Thyroid gland (tissue), 4 donors: ENCODE measurements at regions not wholly inside any gene's neighbourhood (a gene's known extent, or its start where the extent isn't known, plus 50 kb on each side); places are given as distances from the start of the nearest gene placed in this dataset.

Source experiments
- DNase-seq, 2 donors: peaks; one replicate each; pipeline ENCODE4 v3.0.0-alpha.2; 2019
- H3K27ac ChIP-seq, 3 donors: fragments of 200-600 bp; sonication (generic); 1 replicate in 2 of 3; 2 replicates in 1 of 3; pipeline ENCODE4 v1.5.1; 2016 to 2019; ENCODE audit warnings: mild to moderate bottlenecking in 1 of 3, moderate library complexity in 1 of 3
- H3K27me3 ChIP-seq: fragments of 200-600 bp; sonication (generic); one replicate; pipeline ENCODE4 v1.5.1; 2019
- H3K36me3 ChIP-seq, 2 donors: fragments of 200-600 bp; sonication (generic); one replicate each; pipeline ENCODE4 v1.5.1; 2016 to 2019
- H3K4me1 ChIP-seq, 2 donors: fragments of 200-600 bp; sonication (generic); one replicate each; pipeline ENCODE4 v1.5.1; 2017 to 2019
- H3K4me3 ChIP-seq, 3 donors: fragments of 200-600 bp; sonication (generic); replicated peaks in 1 of 3; 1 replicate in 2 of 3; 2 replicates in 1 of 3; pipeline ENCODE4 v1.5.1; 2016; ENCODE audit warnings: mild to moderate bottlenecking in 1 of 3
- H3K9me3 ChIP-seq: fragments of 200-600 bp; sonication (generic); one replicate; pipeline ENCODE4 v1.5.1; 2017
- CTCF ChIP-seq, 6 experiments: fragments of 200-600 bp in 3 of 6; fragments of 450-650 bp in 3 of 6; sonication (generic) in 3 of 6; IDR thresholded peaks; one replicate each; pipeline ENCODE4 v1.5.1; 2016 to 2019; ENCODE audit warnings: antibody characterized with exemption in 6 of 6, mild to moderate bottlenecking in 2 of 6, inconsistent platforms in 1 of 6, moderate library complexity in 1 of 6
- POLR2A ChIP-seq, 2 donors: fragments of 450-650 bp; IDR thresholded peaks; one replicate each; pipeline ENCODE4 v1.6.1; 2017; ENCODE audit warnings: antibody characterized with exemption in 2 of 2, mild to moderate bottlenecking in 2 of 2, moderate library complexity in 1 of 2
- WGBS, 2 donors: methylation state at CpG; one replicate each; pipeline ENCODE4 v1.1.5; 2017; 5-methylcytosine and 5-hydroxymethylcytosine counted together
- intact Hi-C: fragments of 100-400 bp; cut with DNase I; formaldehyde crosslinking; loops from one replicate; pipeline ENCODE4 v1.15.1; 2023

GRCh38 chr7:118350260-118350659, 125.8 kb downstream of the ANKRD7 start:
- H3K4me1 ChIP-seq = no peaks in the 10 kb centered on the region
- no peaks in the 10 kb centered on the region for H3K27me3 ChIP-seq
- H3K36me3 ChIP-seq = no peaks in the 10 kb centered on the region
- no peak overlapping the region for H3K4me3 ChIP-seq
- H3K9me3 ChIP-seq = no peaks in the 10 kb centered on the region
- DNase-seq = no peak
- TF ChIP-seq POLR2A (IDR thresholded peaks at IDR 0.05) = no peak
- TF ChIP-seq CTCF (IDR thresholded peaks at IDR 0.05) = no peak
- no peak overlapping the region for H3K27ac ChIP-seq
- intact Hi-C loops = no loop called here
- WGBS, 2 donors = 78 to 93% methylated on average over 1 of the region's 1 CpG

- no peak overlapping the region for H3K4me3 ChIP-seq
- H3K36me3 ChIP-seq = no peaks in the 10 kb centered on the region
- H3K4me1 ChIP-seq = no peaks in the 10 kb centered on the region
- no peaks in the 10 kb centered on the region for H3K27me3 ChIP-seq
- no peaks in the 10 kb centered on the region for H3K9me3 ChIP-seq
- 69 to 75% methylated on average over 3 of the region's 3 CpGs for WGBS, 2 donors
- H3K27ac ChIP-seq = no peak overlapping the region
- DNase-seq = no peak
- TF ChIP-seq CTCF (IDR thresholded peaks at IDR 0.05) (no peak), POLR2A (IDR thresholded peaks at IDR 0.05) (no peak)
- intact Hi-C loops = no loop called here
These were observed 128.5 kb downstream of the ANKRD7 start for GRCh38 chr7:118352867-118353453.

GRCh38 chr7:118366363-118366762, 141.9 kb downstream of the ANKRD7 start:
- Histone ChIP-seq H3K9me3 (no peaks in the 10 kb centered on the region), H3K27ac (no peak overlapping the region), H3K36me3 (no peaks in the 10 kb centered on the region), H3K4me3 (no peak overlapping the region), H3K4me1 (no peaks in the 10 kb centered on the region), H3K27me3 (no peaks in the 10 kb centered on the region)
- TF ChIP-seq CTCF (IDR thresholded peaks at IDR 0.05) = no peak
- TF ChIP-seq POLR2A (IDR thresholded peaks at IDR 0.05) = no peak
- DNase-seq = no peak
- 74 to 81% methylated on average over 5 of the region's 5 CpGs for whole genome bisulfite sequencing, 2 donors
- intact Hi-C loops = no loop called here

GRCh38 chr7:118368958-118369357, 144.5 kb downstream of the ANKRD7 start:
- H3K27me3 ChIP-seq = no peaks in the 10 kb centered on the region
- no peaks in the 10 kb centered on the region for H3K9me3 ChIP-seq
- DNase-seq = no peak
- no peaks in the 10 kb centered on the region for H3K36me3 ChIP-seq
- H3K27ac ChIP-seq = no peak overlapping the region
- no peak overlapping the region for H3K4me3 ChIP-seq
- no peaks in the 10 kb centered on the region for H3K4me1 ChIP-seq
- TF ChIP-seq POLR2A (IDR thresholded peaks at IDR 0.05) = no peak
- TF ChIP-seq CTCF (IDR thresholded peaks at IDR 0.05) = no peak
- intact Hi-C loops = no loop called here

- no peaks in the 10 kb centered on the region for H3K9me3 ChIP-seq
- no peak for DNase-seq
- no peaks in the 10 kb centered on the region for H3K27me3 ChIP-seq
- TF ChIP-seq POLR2A (IDR thresholded peaks at IDR 0.05) (no peak), CTCF (IDR thresholded peaks at IDR 0.05) (no peak)
- 84 to 86% methylated on average over 3 of the region's 3 CpGs for WGBS, 2 donors
- intact Hi-C loops = no loop called here
- no peak overlapping the region for H3K4me3 ChIP-seq
- H3K27ac ChIP-seq = no peak overlapping the region
- H3K36me3 ChIP-seq = no peaks in the 10 kb centered on the region
- no peaks in the 10 kb centered on the region for H3K4me1 ChIP-seq
These were observed 145.5 kb downstream of the ANKRD7 start for GRCh38 chr7:118369987-118370386.
